GM23338 (cell line): ENCODE measurements at regions not wholly inside any gene's neighbourhood (a gene's known extent, or its start where the extent isn't known, plus 50 kb on each side); places are given as distances from the start of the nearest gene placed in this dataset.

ENCODE experiments used
- ATAC-seq: fragments of 200-7000 bp; cut with Tn5 transposase; 3 replicates; pipeline ENCODE4 v1.9.1; 2020
- DNase-seq: peaks from one replicate; pipeline ENCODE4 v3.0.0-alpha.2; 2015; ENCODE audit warnings: low spot score
- H2AFZ ChIP-seq: fragments of 200-600 bp; sonication (generic); 2 replicates; pipeline ENCODE4 v1.8.0; 2016; ENCODE audit warnings: antibody characterized with exemption, mild to moderate bottlenecking, moderate library complexity
- H3F3A ChIP-seq: fragments of 200-600 bp; sonication (generic); replicated peaks from 2 replicates; pipeline ENCODE4 v1.8.0; 2017; ENCODE audit warnings: antibody characterized with exemption, mixed run types, low read depth
- H3K27ac ChIP-seq: fragments of 200-600 bp; sonication (generic); 2 replicates; pipeline ENCODE4 v1.6.1; 2016; ENCODE audit warnings: low read depth
- H3K27me3 ChIP-seq: fragments of 200-600 bp; sonication (generic); 2 replicates; pipeline ENCODE4 v1.8.0; 2016; ENCODE audit warnings: mild to moderate bottlenecking, mixed run types, moderate library complexity; ENCODE audit not compliant: insufficient read depth
- H3K36me3 ChIP-seq: fragments of 200-600 bp; sonication (generic); 2 replicates; pipeline ENCODE4 v1.8.0; 2016; ENCODE audit warnings: mild to moderate bottlenecking; ENCODE audit not compliant: insufficient read depth
- H3K4me1 ChIP-seq: fragments of 200-600 bp; sonication (generic); 2 replicates; pipeline ENCODE4 v1.8.0; 2016; ENCODE audit warnings: mild to moderate bottlenecking, moderate library complexity; ENCODE audit not compliant: insufficient read depth
- H3K4me2 ChIP-seq: fragments of 200-600 bp; sonication (generic); 2 replicates; pipeline ENCODE4 v1.7.1; 2017; ENCODE audit warnings: mixed run types
- H3K4me3 ChIP-seq: fragments of 200-600 bp; sonication (generic); 2 replicates; pipeline ENCODE4 v1.6.1; 2016; ENCODE audit warnings: mixed run types
- H3K79me2 ChIP-seq: fragments of 200-600 bp; sonication (generic); replicated peaks from 2 replicates; pipeline ENCODE4 v1.8.0; 2017; ENCODE audit warnings: mild to moderate bottlenecking; ENCODE audit not compliant: insufficient read depth
- H3K9me2 ChIP-seq: fragments of 200-600 bp; sonication (generic); 2 replicates; pipeline ENCODE4 v1.8.0; 2017; ENCODE audit not compliant: insufficient read depth
- H4K20me1 ChIP-seq: fragments of 200-600 bp; sonication (generic); replicated peaks from 2 replicates; pipeline ENCODE4 v1.8.0; 2017; ENCODE audit warnings: mild to moderate bottlenecking; ENCODE audit not compliant: insufficient read depth
- H3K27ac Mint-ChIP-seq: 2 replicates; pipeline ENCODE4 v1.8.0; 2020; ENCODE audit warnings: inconsistent platforms, mild to moderate bottlenecking, moderate library complexity, mixed read lengths
- H3K27me3 Mint-ChIP-seq: 3 replicates; pipeline ENCODE4 v1.8.0; 2022; ENCODE audit warnings: low read depth, mild to moderate bottlenecking, moderate library complexity, mixed read lengths, inconsistent platforms; ENCODE audit not compliant: insufficient read depth, poor library complexity
- H3K36me3 Mint-ChIP-seq: 3 replicates; pipeline ENCODE4 v1.8.0; 2021; ENCODE audit warnings: low read depth, mild to moderate bottlenecking, inconsistent platforms, moderate library complexity, mixed read lengths
- H3K4me1 Mint-ChIP-seq: 3 replicates; pipeline ENCODE4 v1.8.0; 2020; ENCODE audit warnings: mild to moderate bottlenecking, inconsistent platforms, mixed read lengths
- H3K4me3 Mint-ChIP-seq: 3 replicates; pipeline ENCODE4 v1.8.0; 2021; ENCODE audit warnings: moderate library complexity, mild to moderate bottlenecking, inconsistent platforms, mixed read lengths
- H3K9me3 Mint-ChIP-seq: 3 replicates; pipeline ENCODE4 v1.8.0; 2020; ENCODE audit warnings: moderate library complexity, mild to moderate bottlenecking, inconsistent platforms, mixed read lengths
- CTCF ChIP-seq, 2 experiments: fragments of 200-600 bp in 1 of 2; sonication (generic) in 1 of 2; conservative IDR thresholded peaks; 2 replicates each; pipeline versions ENCODE4 v1.5.1 to v1.6.1; 2016 to 2017; ENCODE audit warnings: antibody characterized with exemption in 2 of 2, low read depth in 2 of 2, mild to moderate bottlenecking in 2 of 2, moderate library complexity in 1 of 2
- REST ChIP-seq: IDR thresholded peaks from one replicate; pipeline ENCODE4 v1.6.1; 2018; ENCODE audit warnings: antibody characterized with exemption; ENCODE audit not compliant: unreplicated experiment
- ZNF114 ChIP-seq: fragments of 250-450 bp; sonication (Bioruptor Pico); IDR thresholded peaks from 2 replicates; pipeline ENCODE4 v1.5.0; 2020; ENCODE audit warnings: mild to moderate bottlenecking, moderate library complexity
- ZNF462 ChIP-seq: fragments of 250-450 bp; sonication (Bioruptor Pico); IDR thresholded peaks from 2 replicates; pipeline ENCODE4 v1.5.0; 2020; ENCODE audit warnings: mild to moderate bottlenecking, moderate library complexity

- TF ChIP-seq ZNF462 (CRISPR knock-in tag) (no peak), CTCF (conservative IDR thresholded peaks at IDR 0.05; ENCODE audit: low read depth in 2 of 2) (no peak), ZNF114 (CRISPR knock-in tag) (no peak)
These were observed 215.0 kb upstream of the MYT1L start (continued) for GRCh38 chr2:2546046-2546445.

- H3K27ac Mint-ChIP-seq: no peak overlapping the region
- H3K27me3 ChIP-seq: no peaks in the 10 kb centered on the region
- H3K27me3 Mint-ChIP-seq: peaks cover 3% of the 10 kb centered on the region
- H3K36me3 ChIP-seq: no peaks in the 10 kb centered on the region; the same call in 1 of the 2 replicates
- H3K4me1 ChIP-seq: peaks cover 6% of the 10 kb centered on the region; the same call in 1 of the 2 replicates
- no peaks in the 10 kb centered on the region for H3F3A ChIP-seq
- H3K36me3 Mint-ChIP-seq: no peaks in the 10 kb centered on the region
- no peaks in the 10 kb centered on the region for H3K79me2 ChIP-seq
- no peaks in the 10 kb centered on the region for H4K20me1 ChIP-seq
- 0 out of 2 replicates have a peak, but pooled peaks cover 8% of the 10 kb centered on the region for H3K9me2 ChIP-seq
- peaks cover 6% of the 10 kb centered on the region; the same call in 2 of the 3 replicates for H3K4me1 Mint-ChIP-seq
- ATAC-seq (peak; percentile 82), DNase-seq (peak; percentile 29)
- no peak overlapping the region for H3K4me2 ChIP-seq
- H3K4me3 Mint-ChIP-seq: no peak overlapping the region
- H3K27ac ChIP-seq: no peak overlapping the region
- no peaks in the 10 kb centered on the region for H3K9me3 Mint-ChIP-seq
- H2AFZ ChIP-seq: no peak overlapping the region
- H3K4me3 ChIP-seq: no peak overlapping the region
- TF ChIP-seq REST: no peak
These were observed 212.0 kb upstream of the MYT1L start for GRCh38 chr2:2542966-2543611.
